ENCODE measurements at regions not wholly inside any gene's neighbourhood (a gene's known extent, or its start where the extent isn't known, plus 50 kb on each side); places are given as distances from the start of the nearest gene placed in this dataset.

- TF ChIP-seq ZNF592 (IDR thresholded peaks at IDR 0.05), result no peak
Observed at GRCh38 chr5:133792655-133793054, 175.8 kb downstream of the C5orf15 start (continued).

- H3K27me3 ChIP-seq (replicated peaks in 1 of 2; ENCODE audit: control insufficient read depth in 2 of 2, insufficient read depth in 2 of 2, low read length in 1 of 2), result no peaks in the 10 kb centered on the region
- ATAC-seq (no peak), FAIRE-seq (no peak), DNase-seq (ENCODE audit: low read depth, low spot score) (no peak)
- no peak overlapping the region for H3K4me2 ChIP-seq (ENCODE audit: control insufficient read depth, insufficient read depth)
- no peaks in the 10 kb centered on the region for H4K20me1 ChIP-seq (ENCODE audit: control insufficient read depth, insufficient read depth)
- ChIA-PET POLR2A (no interaction called here), CTCF (interaction anchor here (1.3 kb wide), 1 partner anchor 14 kb away, joined by 3 read pairs; no protein-coding TSS in a partner anchor), RAD21 (ENCODE audit: unreplicated experiment) (no interaction called here), SMC1A (ENCODE audit: uncharacterized antibody, unreplicated experiment) (no interaction called here)
- no peak overlapping the region for H3K4me3 ChIP-seq
- no peaks in the 10 kb centered on the region for H3K9me3 ChIP-seq (replicated peaks; ENCODE audit: control insufficient read depth, insufficient read depth, low read length)
- H3K36me3 ChIP-seq (ENCODE audit: control insufficient read depth in 2 of 2, insufficient read depth in 2 of 2, low read length in 1 of 2), result no peaks in the 10 kb centered on the region
- in situ Hi-C loops (cut with MboI) (no loop called here), intact Hi-C loops (cut with micrococcal nuclease; ENCODE audit: unreplicated experiment) (no loop called here)
- BruUV-seq (replicated peaks), result no TSS peak
- no peaks in the 10 kb centered on the region for H3K4me1 ChIP-seq (ENCODE audit: control insufficient read depth, insufficient read depth, low read length)
- H3K79me2 ChIP-seq (ENCODE audit: control insufficient read depth, insufficient read depth, low read length), result no peaks in the 10 kb centered on the region
- H3K27ac ChIP-seq (ENCODE audit: control insufficient read depth, insufficient read depth), result no peak overlapping the region
- no peak overlapping the region for H3K9ac ChIP-seq (ENCODE audit: control insufficient read depth, insufficient read depth, low read length)
- H2AFZ ChIP-seq (ENCODE audit: control insufficient read depth, low read depth, low read length), result no peak overlapping the region
- TF ChIP-seq REST (IDR thresholded peaks at IDR 0.05; ENCODE audit: low read depth, low read length) (no peak), YY1 (IDR thresholded peaks at IDR 0.05; ENCODE audit: low read depth, low read length) (no peak), TAF1 (IDR thresholded peaks at IDR 0.05; ENCODE audit: borderline replicate concordance, low read depth, low read length) (no peak), SREBF1 (IDR thresholded peaks at IDR 0.05; ENCODE audit: low read length) (no peak), SMAD1 (IDR thresholded peaks at IDR 0.05; ENCODE audit: low read depth, partially characterized antibody) (no peak), SKIL (IDR thresholded peaks at IDR 0.05; ENCODE audit: low read depth, poor library complexity, severe bottlenecking) (no peak), SMAD5 (IDR thresholded peaks at IDR 0.05; ENCODE audit: low read depth) (no peak), ZSCAN29 (IDR thresholded peaks at IDR 0.05) (no peak), SMC3 (IDR thresholded peaks at IDR 0.05; ENCODE audit: borderline replicate concordance, low read length) (no peak), RELB (IDR thresholded peaks at IDR 0.05; ENCODE audit: low read depth) (no peak), SP1 (IDR thresholded peaks at IDR 0.05; ENCODE audit: low read depth, low read length) (no peak), NFYB (IDR thresholded peaks at IDR 0.05; ENCODE audit: insufficient read depth, low read depth, low read length) (no peak)
Observed at GRCh38 chr5:133792024-133792423, 176.4 kb downstream of the C5orf15 start.
